ENCODE measurements at regions not wholly inside any gene's neighbourhood (a gene's known extent, or its start where the extent isn't known, plus 50 kb on each side); places are given as distances from the start of the nearest gene placed in this dataset.

- DNase-seq, result no peak
- in situ Hi-C loops (cut with MboI; ENCODE audit: low pct_ligation_motif_present in 1 of 4, low pct_unique_long_range_greater_than_20kb in 1 of 4, low sequenced_read_pairs in 3 of 4), result no loop called here
- Histone ChIP-seq H3K27me3 (no peaks in the 10 kb centered on the region), H3K36me3 (no peaks in the 10 kb centered on the region), H3K9me3 (no peaks in the 10 kb centered on the region), H3K27ac (no peak overlapping the region), H3K4me3 (no peak overlapping the region), H3K4me1 (no peaks in the 10 kb centered on the region)
- TF ChIP-seq POLR2A (IDR thresholded peaks at IDR 0.05) (no peak), EP300 (IDR thresholded peaks at IDR 0.05; ENCODE audit: low read depth) (no peak), POLR2AphosphoS5 (IDR thresholded peaks at IDR 0.05) (no peak), CTCF (IDR thresholded peaks at IDR 0.05) (no peak)
- WGBS, 2 donors (ENCODE audit: low coverage in 1 of 2), result 89 to 91% methylated on average over 1 to 3 of the region's 3 CpGs
- intact Hi-C loops (cut with DNase I; ENCODE audit: low total_unique reads), result no loop called here
Observed at GRCh38 chr3:94596141-94596540, 533.3 kb downstream of the NSUN3 start.

- Histone ChIP-seq H3K9me3 (no peaks in the 10 kb centered on the region), H3K27me3 (no peaks in the 10 kb centered on the region), H3K36me3 (no peaks in the 10 kb centered on the region), H3K4me1 (no peaks in the 10 kb centered on the region), H3K27ac (no peak overlapping the region), H3K4me3 (no peak overlapping the region)
- DNase-seq, result no peak
- TF ChIP-seq CTCF (IDR thresholded peaks at IDR 0.05) (no peak), EP300 (IDR thresholded peaks at IDR 0.05; ENCODE audit: low read depth) (no peak), POLR2A (IDR thresholded peaks at IDR 0.05) (no peak), POLR2AphosphoS5 (IDR thresholded peaks at IDR 0.05) (no peak)
- whole genome bisulfite sequencing, 2 donors (ENCODE audit: low coverage in 1 of 2), result 32 to 44% methylated on average over 4 of the region's 4 CpGs
- intact Hi-C loops (cut with DNase I; ENCODE audit: low total_unique reads), result no loop called here
- in situ Hi-C loops (cut with MboI; ENCODE audit: low pct_ligation_motif_present in 1 of 4, low pct_unique_long_range_greater_than_20kb in 1 of 4, low sequenced_read_pairs in 3 of 4), result no loop called here
Observed at GRCh38 chr3:94596887-94597566, 534.2 kb downstream of the NSUN3 start.

GRCh38 chr3:94607778-94608177 is 544.9 kb downstream of the NSUN3 start:
- Histone ChIP-seq H3K27ac (no peak overlapping the region), H3K4me3 (no peak overlapping the region), H3K9me3 (no peaks in the 10 kb centered on the region), H3K27me3 (no peaks in the 10 kb centered on the region), H3K36me3 (no peaks in the 10 kb centered on the region), H3K4me1 (no peaks in the 10 kb centered on the region)
- intact Hi-C loops (cut with DNase I; ENCODE audit: low total_unique reads) (no loop called here), in situ Hi-C loops (cut with MboI; ENCODE audit: low pct_ligation_motif_present in 1 of 4, low pct_unique_long_range_greater_than_20kb in 1 of 4, low sequenced_read_pairs in 3 of 4) (no loop called here)
- DNase-seq, result no peak
- WGBS, 2 donors (ENCODE audit: low coverage in 1 of 2), result 76 to 79% methylated on average over 2 of the region's 2 CpGs
- TF ChIP-seq POLR2AphosphoS5 (IDR thresholded peaks at IDR 0.05) (no peak), CTCF (IDR thresholded peaks at IDR 0.05) (no peak), POLR2A (IDR thresholded peaks at IDR 0.05) (no peak), EP300 (IDR thresholded peaks at IDR 0.05; ENCODE audit: low read depth) (no peak)

DNA sequence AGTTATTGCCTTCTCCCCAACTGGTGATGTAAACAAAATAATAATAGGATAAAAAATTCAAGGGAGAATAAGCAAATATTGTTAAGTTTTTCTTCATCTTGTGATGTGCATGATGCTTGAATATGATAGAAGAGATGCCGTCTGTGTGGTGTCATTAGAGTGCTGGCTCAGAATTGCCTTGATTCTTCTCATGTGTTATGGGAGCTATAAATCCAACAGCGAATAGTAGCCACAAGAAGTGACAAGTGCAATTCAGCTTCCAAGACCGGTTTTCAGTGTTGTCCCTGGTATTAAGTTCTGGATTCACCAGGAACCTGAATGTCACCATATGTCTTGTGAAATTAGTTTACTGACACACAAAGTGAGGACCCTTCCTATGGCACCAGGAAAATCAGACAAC is 547.0 kb downstream of the NSUN3 start:
- Histone ChIP-seq H3K36me3 (no peaks in the 10 kb centered on the region), H3K9me3 (no peaks in the 10 kb centered on the region), H3K4me3 (no peak overlapping the region), H3K27me3 (no peaks in the 10 kb centered on the region), H3K27ac (no peak overlapping the region), H3K4me1 (no peaks in the 10 kb centered on the region)
- in situ Hi-C loops (cut with MboI; ENCODE audit: low pct_ligation_motif_present in 1 of 4, low pct_unique_long_range_greater_than_20kb in 1 of 4, low sequenced_read_pairs in 3 of 4) (no loop called here), intact Hi-C loops (cut with DNase I; ENCODE audit: low total_unique reads) (no loop called here)
- WGBS, 2 donors (ENCODE audit: low coverage in 1 of 2), result 83 to 86% methylated on average over 3 of the region's 3 CpGs
- no peak for DNase-seq
- TF ChIP-seq CTCF (IDR thresholded peaks at IDR 0.05), result no peak
- no peak for TF ChIP-seq POLR2AphosphoS5 (IDR thresholded peaks at IDR 0.05)
- no peak for TF ChIP-seq POLR2A (IDR thresholded peaks at IDR 0.05)
- no peak for TF ChIP-seq EP300 (IDR thresholded peaks at IDR 0.05; ENCODE audit: low read depth)

Measured in transverse colon (tissue), 4 donors.